ENCODE measurements at regions not wholly inside any gene's neighbourhood (a gene's known extent, or its start where the extent isn't known, plus 50 kb on each side); places are given as distances from the start of the nearest gene placed in this dataset.
"Not testable (repeated sequence)": the region's sequence is repeated elsewhere in the genome, so short reads cannot be mapped to it uniquely, and the experiment has no call there.

GRCh38 chr12:46546634-46547273 lies 174.2 kb upstream of the SLC38A2 start:
- no peak for DNase-seq

- not testable (repeated sequence) for DNase-seq
Measured at GRCh38 chr12:46543378-46543795, 170.8 kb upstream of the SLC38A2 start.

- no peak for DNase-seq
Measured at GRCh38 chr12:46538976-46539375, 166.4 kb upstream of the SLC38A2 start.

GRCh38 chr12:46537387-46537955 lies 164.9 kb upstream of the SLC38A2 start:
- no peak for DNase-seq

GRCh38 chr12:46536316-46536715 lies 163.7 kb upstream of the SLC38A2 start:
- DNase-seq, result not testable (repeated sequence)

GRCh38 chr12:46535907-46536306 lies 163.3 kb upstream of the SLC38A2 start:
- no peak for DNase-seq

- DNase-seq, result no peak
Measured at GRCh38 chr12:46535376-46535775, 162.8 kb upstream of the SLC38A2 start.

- DNase-seq, result no peak
Measured at GRCh38 chr12:46534327-46534840, 161.8 kb upstream of the SLC38A2 start.

GRCh38 chr12:46533723-46534122 lies 161.2 kb upstream of the SLC38A2 start:
- no peak for DNase-seq

GRCh38 chr12:46531804-46532203 lies 159.2 kb upstream of the SLC38A2 start:
- no peak for DNase-seq

GRCh38 chr12:46531059-46531785 lies 158.6 kb upstream of the SLC38A2 start:
- DNase-seq, result no peak

GRCh38 chr12:46530373-46531056 lies 157.9 kb upstream of the SLC38A2 start:
- no peak for DNase-seq

GRCh38 chr12:46526233-46526632 lies 153.7 kb upstream of the SLC38A2 start:
- no peak for DNase-seq

GRCh38 chr12:46524778-46525177 lies 152.2 kb upstream of the SLC38A2 start:
- no peak for DNase-seq

GRCh38 chr12:46523863-46524770 lies 151.5 kb upstream of the SLC38A2 start:
- no peak for DNase-seq

- no peak for DNase-seq
Measured at GRCh38 chr12:46523446-46523845, 150.9 kb upstream of the SLC38A2 start.

GRCh38 chr12:46522071-46522470 lies 149.5 kb upstream of the SLC38A2 start:
- no peak for DNase-seq

- DNase-seq, result no peak
Measured at GRCh38 chr12:46521145-46521544, 148.6 kb upstream of the SLC38A2 start.

GRCh38 chr12:46519407-46519806 lies 146.8 kb upstream of the SLC38A2 start:
- no peak for DNase-seq

GRCh38 chr12:46518729-46519128 lies 146.2 kb upstream of the SLC38A2 start:
- DNase-seq, result no peak

- no peak for DNase-seq
Measured at GRCh38 chr12:46518169-46518568, 145.6 kb upstream of the SLC38A2 start.

- DNase-seq, result no peak
Measured at GRCh38 chr12:46517579-46517962, 145.0 kb upstream of the SLC38A2 start.
